Left ventricle myocardium inferior (tissue), 1 donor: ENCODE measurements at regions not wholly inside any gene's neighbourhood (a gene's known extent, or its start where the extent isn't known, plus 50 kb on each side); places are given as distances from the start of the nearest gene placed in this dataset.
"Not testable (repeated sequence)": the region's sequence is repeated elsewhere in the genome, so short reads cannot be mapped to it uniquely, and the experiment has no call there.

Experiments
- DNase-seq: peaks from one replicate; pipeline ENCODE4 v3.0.0-alpha.2; 2020
- H3K27ac ChIP-seq: fragments of 200-600 bp; replicated peaks from 2 replicates; pipeline ENCODE4 v1.8.0; 2021
- H3K27me3 ChIP-seq: fragments of 200-600 bp; 2 replicates; pipeline ENCODE4 v1.8.0; 2021; ENCODE audit warnings: low read depth
- H3K36me3 ChIP-seq: fragments of 200-600 bp; 2 replicates; pipeline ENCODE4 v1.8.0; 2021
- H3K4me1 ChIP-seq: fragments of 200-600 bp; 2 replicates; pipeline ENCODE4 v1.8.0; 2021
- H3K4me3 ChIP-seq: fragments of 200-600 bp; 2 replicates; pipeline ENCODE4 v1.8.0; 2021; ENCODE audit warnings: mild to moderate bottlenecking, moderate library complexity
- H3K9me3 ChIP-seq: fragments of 200-600 bp; replicated peaks from 2 replicates; pipeline ENCODE4 v1.8.0; 2021
- intact Hi-C: fragments of 100-400 bp; cut with micrococcal nuclease; formaldehyde crosslinking; loops from one replicate; pipeline ENCODE4 v1.11.0; 2022
- TF ChIP-seq, protein P1 (sequence below): fragments of 200-600 bp; IDR thresholded peaks from 2 replicates; pipeline ENCODE4 v1.8.0; 2021; ENCODE audit warnings: antibody characterized with exemption, mild to moderate bottlenecking, borderline replicate concordance
- donor health status: DM: no; HTN: yes; CAD: no; lungs with severe emphysema.

DNA sequence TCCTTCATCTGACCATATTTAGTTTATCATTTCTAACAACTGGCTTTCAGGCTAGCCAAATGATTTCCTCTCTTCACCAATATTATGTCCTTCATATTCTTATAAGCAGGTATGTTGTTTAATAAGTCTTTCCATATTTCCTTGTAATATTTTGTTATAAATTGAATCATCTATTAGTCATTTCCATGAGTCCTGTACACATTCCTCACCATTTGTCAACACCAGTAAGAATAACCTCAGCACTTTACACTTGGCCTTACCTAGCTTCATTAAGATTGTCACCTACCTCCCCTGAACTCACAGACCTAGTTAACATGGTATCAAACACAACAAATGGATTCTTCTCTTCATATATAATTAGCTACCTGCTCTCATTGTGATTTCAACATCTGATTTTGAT lies 282.3 kb downstream of the SEMA3D start:
- no peak overlapping the region for H3K27ac ChIP-seq
- no peaks in the 10 kb centered on the region for H3K27me3 ChIP-seq
- H3K9me3 ChIP-seq, result no peaks in the 10 kb centered on the region
- no peak for DNase-seq
- no peaks in the 10 kb centered on the region for H3K36me3 ChIP-seq
- H3K4me3 ChIP-seq, result no peak overlapping the region
- no peaks in the 10 kb centered on the region for H3K4me1 ChIP-seq
- TF ChIP-seq, protein P1, sequence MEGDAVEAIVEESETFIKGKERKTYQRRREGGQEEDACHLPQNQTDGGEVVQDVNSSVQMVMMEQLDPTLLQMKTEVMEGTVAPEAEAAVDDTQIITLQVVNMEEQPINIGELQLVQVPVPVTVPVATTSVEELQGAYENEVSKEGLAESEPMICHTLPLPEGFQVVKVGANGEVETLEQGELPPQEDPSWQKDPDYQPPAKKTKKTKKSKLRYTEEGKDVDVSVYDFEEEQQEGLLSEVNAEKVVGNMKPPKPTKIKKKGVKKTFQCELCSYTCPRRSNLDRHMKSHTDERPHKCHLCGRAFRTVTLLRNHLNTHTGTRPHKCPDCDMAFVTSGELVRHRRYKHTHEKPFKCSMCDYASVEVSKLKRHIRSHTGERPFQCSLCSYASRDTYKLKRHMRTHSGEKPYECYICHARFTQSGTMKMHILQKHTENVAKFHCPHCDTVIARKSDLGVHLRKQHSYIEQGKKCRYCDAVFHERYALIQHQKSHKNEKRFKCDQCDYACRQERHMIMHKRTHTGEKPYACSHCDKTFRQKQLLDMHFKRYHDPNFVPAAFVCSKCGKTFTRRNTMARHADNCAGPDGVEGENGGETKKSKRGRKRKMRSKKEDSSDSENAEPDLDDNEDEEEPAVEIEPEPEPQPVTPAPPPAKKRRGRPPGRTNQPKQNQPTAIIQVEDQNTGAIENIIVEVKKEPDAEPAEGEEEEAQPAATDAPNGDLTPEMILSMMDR, result no peak
- intact Hi-C loops, result no loop called here

GRCh38 chr7:84901366-84901765 lies 285.5 kb downstream of the SEMA3D start:
- Histone ChIP-seq H3K36me3 (no peaks in the 10 kb centered on the region), H3K27me3 (no peaks in the 10 kb centered on the region), H3K9me3 (no peaks in the 10 kb centered on the region), H3K4me3 (no peak overlapping the region), H3K27ac (no peak overlapping the region), H3K4me1 (no peaks in the 10 kb centered on the region)
- TF ChIP-seq, protein P1, result no peak
- no peak for DNase-seq
- intact Hi-C loops, result no loop called here

GRCh38 chr7:84900215-84900614 lies 286.6 kb downstream of the SEMA3D start:
- Histone ChIP-seq H3K9me3 (peaks cover 9% of the 10 kb centered on the region), H3K4me1 (no peaks in the 10 kb centered on the region), H3K27ac (no peak overlapping the region), H3K36me3 (no peaks in the 10 kb centered on the region), H3K27me3 (no peaks in the 10 kb centered on the region), H3K4me3 (no peak overlapping the region)
- TF ChIP-seq, protein P1, result no peak
- intact Hi-C loops, result no loop called here
- no peak for DNase-seq

DNA sequence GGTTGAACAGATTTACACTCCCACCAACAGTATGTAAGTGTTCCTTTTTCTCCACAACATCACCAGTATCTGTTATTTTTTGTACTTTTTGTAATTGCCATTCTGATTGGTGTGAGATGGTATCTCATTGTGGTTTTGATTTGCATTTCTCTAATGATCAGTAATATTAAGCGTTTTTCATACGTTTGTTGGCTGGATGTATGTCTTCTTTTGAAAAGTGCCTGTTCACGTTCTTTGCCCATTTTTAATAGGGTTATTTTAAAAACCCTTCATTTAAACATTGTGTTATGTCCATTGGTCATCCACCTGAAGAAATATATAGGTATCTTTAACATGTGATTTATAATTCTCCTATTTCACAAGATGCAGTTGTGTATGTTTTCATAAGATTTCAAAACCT lies 291.3 kb downstream of the SEMA3D start:
- no peak for DNase-seq
- H3K27me3 ChIP-seq, result no peaks in the 10 kb centered on the region
- H3K9me3 ChIP-seq, result peaks cover 11% of the 10 kb centered on the region
- H3K4me3 ChIP-seq, result no peak overlapping the region
- TF ChIP-seq, protein P1, result no peak
- H3K27ac ChIP-seq, result no peak overlapping the region
- intact Hi-C loops, result no loop called here
- no peaks in the 10 kb centered on the region for H3K4me1 ChIP-seq
- no peaks in the 10 kb centered on the region for H3K36me3 ChIP-seq

- H3K27ac ChIP-seq, intact Hi-C loops, H3K36me3 ChIP-seq, H3K27me3 ChIP-seq, DNase-seq, H3K4me1 ChIP-seq, H3K9me3 ChIP-seq, H3K4me3 ChIP-seq: not testable (repeated sequence)
Measured at GRCh38 chr7:84883570-84883969, 303.3 kb downstream of the SEMA3D start.

DNA sequence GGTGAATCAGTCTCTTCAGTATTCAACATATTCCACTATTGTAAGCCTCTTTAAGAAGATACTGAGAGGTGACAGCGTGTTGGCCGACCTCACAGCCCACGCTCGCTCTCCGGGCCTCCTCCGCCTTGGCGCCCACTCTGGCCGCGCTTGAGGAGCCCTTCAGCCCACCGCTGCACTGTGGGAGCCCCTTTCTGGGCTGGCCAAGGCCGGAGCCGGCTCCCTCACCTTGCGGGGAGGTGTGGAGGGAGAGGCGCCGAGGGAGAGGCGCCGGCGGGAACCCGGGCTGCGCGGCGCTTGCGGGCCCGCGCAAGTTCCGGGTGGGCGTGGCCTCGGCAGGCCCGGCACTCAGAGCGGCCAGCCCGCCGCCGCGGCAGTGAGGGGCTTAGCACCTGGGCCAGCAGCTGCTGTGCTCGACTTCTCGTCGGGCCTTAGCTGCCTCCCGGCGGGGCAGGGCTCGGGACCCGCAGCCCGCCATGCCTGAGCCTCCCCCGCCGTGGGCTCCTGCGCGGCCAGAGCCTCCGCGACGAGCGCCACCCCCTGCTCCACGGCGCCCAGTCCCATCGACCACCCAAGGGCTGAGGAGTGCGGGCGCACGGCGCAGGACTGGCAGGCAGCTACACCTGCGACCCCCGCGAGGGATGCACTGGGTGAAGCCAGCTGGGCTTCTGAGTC lies 306.4 kb downstream of the SEMA3D start:
- H3K27ac ChIP-seq, H3K4me3 ChIP-seq, H3K9me3 ChIP-seq, H3K4me1 ChIP-seq, intact Hi-C loops, DNase-seq, H3K27me3 ChIP-seq, H3K36me3 ChIP-seq: not testable (repeated sequence)
